GM12865 (cell line): ENCODE measurements at regions not wholly inside any gene's neighbourhood (a gene's known extent, or its start where the extent isn't known, plus 50 kb on each side); places are given as distances from the start of the nearest gene placed in this dataset.

Source experiments
- DNase-seq: peaks from one replicate; pipeline ENCODE4 v3.0.0; 2010; ENCODE audit warnings: low read depth
- H3K4me3 ChIP-seq: 2 replicates; pipeline ENCODE4 v1.5.1; 2011; ENCODE audit warnings: mild to moderate bottlenecking, low read depth, low read length, control low read depth
- CTCF ChIP-seq: IDR thresholded peaks from 2 replicates; pipeline ENCODE4 v1.5.1; 2011; ENCODE audit warnings: low read length, control low read depth, low read depth, inconsistent platforms; ENCODE audit not compliant: insufficient read depth; ENCODE audit errors: missing control alignments

GRCh38 chr4:180925805-180926204 lies 1317.4 kb upstream of the TENM3 start:
- H3K4me3 ChIP-seq: no peak overlapping the region
- DNase-seq: no peak
- TF ChIP-seq CTCF: no peak

GRCh38 chr4:180926277-180926676 lies 1316.9 kb upstream of the TENM3 start:
- no peak for DNase-seq
- H3K4me3 ChIP-seq: no peak overlapping the region
- TF ChIP-seq CTCF: no peak

- no peak for TF ChIP-seq CTCF
- no peak overlapping the region for H3K4me3 ChIP-seq
- DNase-seq: no peak
Measured at GRCh38 chr4:180932370-180933001, 1310.7 kb upstream of the TENM3 start.

- no peak for TF ChIP-seq CTCF
- DNase-seq: no peak
Measured at GRCh38 chr4:180937083-180937482, 1306.1 kb upstream of the TENM3 start.

GRCh38 chr4:180940680-180941079 lies 1302.5 kb upstream of the TENM3 start:
- no peak for TF ChIP-seq CTCF
- no peak overlapping the region for H3K4me3 ChIP-seq
- no peak for DNase-seq

More at GRCh38 chr4:180937083-180937482, 1306.1 kb upstream of the TENM3 start:
- no peak overlapping the region for H3K4me3 ChIP-seq

- TF ChIP-seq CTCF: no peak
- no peak for DNase-seq
- no peak overlapping the region for H3K4me3 ChIP-seq
Measured at GRCh38 chr4:180942367-180942916, 1300.8 kb upstream of the TENM3 start.

GRCh38 chr4:180946188-180946587 lies 1297.0 kb upstream of the TENM3 start:
- no peak for DNase-seq
- H3K4me3 ChIP-seq: no peak overlapping the region
- TF ChIP-seq CTCF: no peak
